HG02798 (cell line): ENCODE measurements at regions not wholly inside any gene's neighbourhood (a gene's known extent, or its start where the extent isn't known, plus 50 kb on each side); places are given as distances from the start of the nearest gene placed in this dataset.

ENCODE experiments used
- ATAC-seq: cut with Tn5 transposase; IDR thresholded peaks from one replicate; pipeline ENCODE4 v1.9.1; 2021; ENCODE audit warnings: mild to moderate bottlenecking; ENCODE audit not compliant: unreplicated experiment, poor library complexity

GRCh38 chr1:198031086-198031485 lies 113.9 kb downstream of the LHX9 start:
- no peak for ATAC-seq

GRCh38 chr1:198032668-198033067 lies 115.5 kb downstream of the LHX9 start:
- ATAC-seq, result no peak

DNA sequence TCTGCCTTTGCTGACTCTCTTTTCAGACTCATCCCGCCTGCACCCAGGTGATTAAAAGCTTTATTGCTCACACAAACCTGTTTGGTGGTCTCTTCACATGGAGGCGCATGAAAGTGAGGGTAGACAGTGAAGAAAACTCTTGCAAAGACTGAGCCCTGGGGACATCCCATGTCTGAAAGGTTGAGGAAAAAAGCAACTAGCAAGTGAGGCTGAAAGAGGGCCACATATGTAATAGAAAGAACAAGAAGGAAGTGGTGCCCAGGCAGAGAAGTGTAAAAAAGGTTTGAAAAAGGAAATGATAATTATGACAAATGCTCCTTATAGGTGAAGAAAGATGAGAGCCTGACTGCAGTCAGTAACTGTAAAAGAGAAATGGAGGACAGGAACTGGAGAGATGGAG lies 115.9 kb upstream of the NEK7 start:
- ATAC-seq, result no peak

DNA sequence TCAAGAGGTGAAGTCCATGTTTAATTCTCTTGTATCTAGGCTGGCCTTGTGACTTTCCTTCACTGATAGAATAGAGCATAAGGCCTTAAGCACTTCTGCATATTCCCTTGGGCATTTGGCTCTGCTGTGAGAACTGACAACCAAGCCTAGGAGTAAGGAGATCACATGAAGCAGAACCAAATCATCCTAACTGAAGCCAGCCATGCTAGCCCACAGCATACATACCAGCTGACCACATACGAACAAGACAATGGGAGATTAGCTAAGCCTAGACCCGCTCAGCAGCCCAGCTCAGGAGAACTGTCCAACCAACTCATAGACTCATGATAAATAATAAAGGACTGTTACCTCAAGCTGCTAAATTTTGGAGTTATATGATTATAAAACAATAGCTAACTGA lies 114.6 kb upstream of the NEK7 start:
- no peak for ATAC-seq

- ATAC-seq, result no peak
Observed at GRCh38 chr1:198047913-198048312, 108.9 kb upstream of the NEK7 start.

GRCh38 chr1:198054510-198054909 lies 102.3 kb upstream of the NEK7 start:
- no peak for ATAC-seq

DNA sequence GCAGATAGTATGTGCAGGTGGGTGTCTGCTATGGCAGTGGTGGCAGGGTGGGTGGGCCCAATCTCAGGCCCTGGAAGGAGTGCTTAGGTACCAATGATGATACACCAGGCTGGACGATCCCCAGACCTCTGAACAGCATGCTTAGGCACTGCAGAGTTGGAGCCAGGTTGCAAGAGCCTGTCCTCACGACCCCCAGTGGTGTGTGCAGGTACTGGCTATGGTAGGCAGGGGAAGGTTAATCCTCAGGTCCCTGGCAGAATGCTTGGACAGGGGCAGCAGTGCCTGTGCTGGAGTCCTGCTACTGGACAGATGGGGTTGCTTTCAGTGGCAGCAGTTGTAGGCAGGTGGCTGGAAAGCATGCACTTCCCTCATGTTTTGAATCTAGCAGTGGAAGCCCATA lies 100.5 kb upstream of the NEK7 start:
- ATAC-seq, result peak; percentile 67

DNA sequence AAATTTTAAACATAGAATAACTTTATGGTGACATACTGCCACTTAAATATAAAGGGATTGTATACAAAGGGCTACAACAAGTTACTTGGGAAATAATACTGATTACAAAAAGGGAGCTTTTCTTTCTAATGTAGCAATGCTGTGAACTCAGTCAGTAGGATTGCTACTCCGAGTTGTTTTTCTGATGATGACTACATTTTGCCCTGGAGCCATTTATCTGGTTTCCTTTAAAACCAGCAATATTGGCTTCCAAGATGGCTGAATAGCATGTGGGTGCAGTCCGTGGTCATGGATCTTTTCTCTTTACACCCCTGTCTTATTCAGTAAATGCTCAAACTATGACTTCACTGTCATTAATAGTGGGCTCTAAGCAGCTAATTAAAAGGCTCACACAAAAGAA lies 92.6 kb upstream of the NEK7 start:
- ATAC-seq, result no peak

- ATAC-seq, result no peak
Observed at GRCh38 chr1:198068285-198068684, 88.5 kb upstream of the NEK7 start.

DNA sequence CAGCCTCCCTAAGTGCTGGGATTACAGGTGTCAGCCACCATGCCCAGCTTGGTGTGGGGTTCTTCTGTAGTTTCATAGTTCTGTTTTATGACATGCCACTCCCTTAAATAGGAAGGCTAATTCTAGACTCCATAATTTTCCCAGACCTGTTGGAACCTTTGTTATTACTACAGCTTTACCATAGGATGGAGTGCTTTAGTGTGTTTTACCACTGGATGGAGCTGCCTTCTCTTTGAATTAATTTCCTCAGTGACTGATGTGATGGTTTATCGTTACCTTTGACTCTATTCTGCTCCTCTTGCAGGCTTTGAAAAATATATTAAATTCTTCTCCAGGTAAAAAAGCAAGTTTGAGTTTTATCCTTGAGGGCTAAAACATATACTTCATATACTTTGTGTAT lies 84.6 kb upstream of the NEK7 start:
- ATAC-seq, result no peak

DNA sequence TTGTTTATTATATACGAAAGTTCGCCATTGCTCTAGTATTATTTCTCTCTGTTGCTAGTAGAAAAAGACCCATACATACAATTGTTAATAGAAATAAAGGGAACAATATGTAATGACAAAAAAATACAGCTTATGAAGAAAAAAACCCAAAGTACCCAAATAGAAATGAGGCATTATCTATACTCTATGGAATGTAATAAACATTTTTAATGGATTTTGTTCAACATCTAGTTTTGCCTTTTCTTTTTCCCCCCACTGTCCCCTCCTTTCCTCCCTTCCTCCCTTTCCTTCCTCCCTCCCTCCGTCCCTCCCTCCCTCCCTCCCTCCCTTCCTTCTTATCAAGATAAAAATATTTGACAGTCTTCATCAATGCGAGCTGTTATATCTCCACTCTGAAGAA lies 81.5 kb upstream of the NEK7 start:
- no peak for ATAC-seq

DNA sequence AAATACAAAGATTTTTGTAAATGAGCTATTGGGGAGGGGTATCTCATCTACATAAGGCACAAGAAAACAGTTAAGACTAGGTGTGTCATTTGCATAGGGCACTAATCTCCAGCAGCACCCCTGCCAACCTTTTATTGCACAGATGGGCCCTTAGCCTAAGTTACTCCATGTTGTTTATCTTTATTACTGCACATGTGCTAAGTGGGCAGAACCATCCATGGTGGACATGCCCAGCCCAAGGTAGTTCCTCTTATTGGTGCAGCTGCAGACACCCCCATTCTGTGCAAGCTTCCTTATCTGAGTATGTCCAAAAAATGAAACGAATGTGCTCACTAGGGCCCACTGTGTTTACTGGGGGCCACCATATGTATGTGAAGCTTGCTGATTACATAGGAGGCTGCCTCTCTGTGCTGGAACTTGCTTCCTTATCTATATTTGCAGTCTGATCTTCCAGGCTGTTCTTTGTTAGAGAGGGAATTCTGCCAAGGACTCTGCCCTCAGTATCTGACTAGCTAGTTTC lies 77.3 kb upstream of the NEK7 start:
- no peak for ATAC-seq

GRCh38 chr1:198082576-198082975 lies 74.2 kb upstream of the NEK7 start:
- no peak for ATAC-seq

GRCh38 chr1:198083549-198083948 lies 73.2 kb upstream of the NEK7 start:
- no peak for ATAC-seq

DNA sequence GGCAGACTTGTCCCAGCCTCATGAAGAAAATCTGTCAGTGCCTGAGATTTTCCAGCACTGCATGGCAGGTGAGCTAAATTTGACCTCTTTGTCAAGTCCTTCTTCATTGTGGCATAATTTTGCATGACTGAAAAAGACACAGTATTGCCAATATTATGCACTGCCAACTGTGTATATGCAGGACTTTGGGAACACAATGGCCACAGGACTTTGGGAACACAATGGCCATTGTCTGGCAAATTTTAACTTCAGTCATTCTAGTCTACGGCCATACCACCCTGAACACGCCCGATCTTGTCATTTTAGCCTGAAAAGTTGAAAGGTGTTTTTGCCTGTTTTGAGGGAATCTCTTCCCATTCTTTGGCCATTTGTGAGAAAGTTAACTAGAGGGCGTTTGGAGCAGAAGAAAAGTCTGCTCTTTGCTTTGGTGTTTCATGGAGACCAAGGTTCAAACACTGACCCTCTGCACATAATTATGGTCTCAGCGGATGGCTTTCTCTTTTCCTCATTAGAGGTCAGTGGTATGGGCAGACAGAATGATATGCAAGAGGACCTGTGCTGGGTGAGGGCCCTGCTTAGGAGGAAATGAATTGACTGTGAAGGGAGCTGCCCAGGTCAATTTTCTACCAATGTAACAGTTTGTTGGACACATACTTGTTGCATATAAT lies 72.4 kb upstream of the NEK7 start:
- no peak for ATAC-seq

- ATAC-seq, result no peak
Observed at GRCh38 chr1:198086051-198086745, 70.6 kb upstream of the NEK7 start.

DNA sequence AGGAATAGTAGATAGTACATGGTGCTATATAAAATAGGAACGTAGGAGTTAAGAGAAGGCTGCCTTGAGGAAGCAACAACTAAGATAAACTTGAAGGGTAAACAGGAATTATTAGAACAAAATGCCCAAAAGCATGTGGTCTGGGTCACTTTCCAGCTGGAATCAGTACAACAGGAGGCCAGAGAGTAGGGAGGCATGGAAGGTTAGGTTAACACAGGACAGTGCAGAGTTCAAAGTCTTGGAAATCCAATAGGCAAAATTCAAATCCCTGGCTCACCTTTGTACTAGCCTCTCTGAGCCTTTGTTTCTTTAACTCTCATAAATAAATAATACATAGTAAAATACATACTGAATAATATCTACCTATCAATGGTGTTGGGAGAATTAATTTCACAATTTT lies 69.0 kb upstream of the NEK7 start:
- no peak for ATAC-seq

DNA sequence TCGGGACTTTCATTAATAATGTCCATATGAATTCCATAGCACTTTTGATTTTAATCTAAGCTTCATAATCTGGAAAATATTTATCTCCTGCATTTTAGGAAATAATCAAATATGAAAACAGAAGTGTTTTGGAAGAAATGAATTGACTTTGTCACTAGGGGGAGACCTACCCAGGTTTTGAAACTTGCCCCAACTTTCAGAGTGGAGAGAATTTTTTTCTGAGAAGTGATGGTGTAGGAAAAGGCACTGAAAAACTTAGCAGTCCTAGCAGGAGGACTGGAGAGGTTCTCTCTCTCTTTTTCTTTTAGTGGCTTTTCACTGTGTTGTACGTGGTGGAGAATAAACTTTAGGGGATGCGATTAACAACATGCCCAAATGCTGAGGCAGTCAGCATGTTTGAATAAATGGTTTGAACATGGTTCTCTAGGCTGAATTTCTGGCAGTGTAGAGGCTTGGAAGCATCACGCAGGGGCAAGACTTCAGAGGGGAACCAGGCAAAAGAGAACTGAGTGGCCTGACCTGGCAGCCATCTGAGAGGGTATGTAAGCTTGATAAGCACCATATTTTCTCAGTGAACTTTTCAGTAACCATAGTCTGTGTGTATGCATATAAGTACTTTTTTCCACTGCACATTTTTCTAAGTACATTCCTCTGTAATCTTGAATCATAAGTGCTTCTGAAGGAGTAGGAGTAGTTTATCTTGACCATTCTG lies 68.3 kb upstream of the NEK7 start:
- peak; percentile 48 for ATAC-seq

DNA sequence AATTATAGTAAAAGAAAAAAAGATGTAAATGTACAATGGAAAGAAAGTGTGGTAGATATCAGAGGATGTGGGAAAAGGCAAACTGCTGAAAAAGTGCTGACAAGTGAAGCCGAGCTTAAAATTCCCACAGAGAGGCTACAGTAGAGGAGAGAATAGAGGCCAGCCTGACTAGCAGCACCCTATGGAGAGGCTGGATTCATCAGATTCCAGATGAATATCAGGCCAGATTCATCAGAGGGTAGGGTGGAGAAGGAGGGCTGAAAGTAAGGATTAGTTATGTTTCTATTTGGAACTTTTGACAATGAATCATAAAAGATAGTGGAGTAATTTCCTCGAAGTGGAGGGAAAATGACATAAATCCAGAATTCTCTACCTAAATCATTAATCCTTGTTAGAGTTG lies 60.4 kb upstream of the NEK7 start:
- ATAC-seq, result no peak

- ATAC-seq, result no peak
Observed at GRCh38 chr1:198099755-198100154, 57.0 kb upstream of the NEK7 start.

GRCh38 chr1:198101716-198102453 lies 54.9 kb upstream of the NEK7 start:
- ATAC-seq, result no peak
